ENCODE measurements at regions not wholly inside any gene's neighbourhood (a gene's known extent, or its start where the extent isn't known, plus 50 kb on each side); places are given as distances from the start of the nearest gene placed in this dataset.

DNA sequence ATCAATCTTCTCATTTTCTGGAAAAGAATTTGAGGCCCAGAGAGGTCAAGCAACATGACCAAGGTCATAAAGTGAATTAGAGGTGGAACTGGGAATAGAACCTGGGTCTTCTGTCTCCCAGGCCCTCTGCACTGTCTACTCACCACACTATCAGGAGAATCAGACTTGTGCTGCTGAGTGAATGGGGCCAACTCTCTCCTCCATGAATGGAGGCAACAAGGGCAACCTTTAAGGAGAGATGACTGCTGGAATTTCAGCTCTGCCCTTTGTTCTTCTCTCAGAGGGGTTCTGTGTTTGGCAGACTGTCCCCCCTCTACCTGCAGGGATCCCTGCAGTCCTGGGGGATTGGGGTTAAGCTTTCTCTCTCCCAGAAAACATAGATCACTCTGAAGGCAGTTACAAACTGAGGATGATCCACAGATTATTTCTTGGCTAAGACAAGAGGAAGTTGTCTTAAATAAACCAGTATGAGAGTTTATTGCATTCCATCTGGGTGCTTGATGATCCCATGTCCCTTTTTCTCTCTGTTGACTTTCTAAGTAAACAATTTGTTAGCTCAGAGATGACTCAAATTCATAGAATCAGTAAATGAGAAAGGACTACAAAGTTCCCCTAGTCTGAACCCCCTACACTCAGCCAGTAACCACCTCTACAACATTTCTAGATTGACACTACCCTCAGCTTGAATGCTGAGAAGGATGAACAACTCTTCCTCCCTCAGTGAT is 99.0 kb upstream of the LIPC start:
- H3K27me3 Mint-ChIP-seq (ENCODE audit: insufficient read depth), result peaks cover 3% of the 10 kb centered on the region
- TF ChIP-seq, protein P1, sequence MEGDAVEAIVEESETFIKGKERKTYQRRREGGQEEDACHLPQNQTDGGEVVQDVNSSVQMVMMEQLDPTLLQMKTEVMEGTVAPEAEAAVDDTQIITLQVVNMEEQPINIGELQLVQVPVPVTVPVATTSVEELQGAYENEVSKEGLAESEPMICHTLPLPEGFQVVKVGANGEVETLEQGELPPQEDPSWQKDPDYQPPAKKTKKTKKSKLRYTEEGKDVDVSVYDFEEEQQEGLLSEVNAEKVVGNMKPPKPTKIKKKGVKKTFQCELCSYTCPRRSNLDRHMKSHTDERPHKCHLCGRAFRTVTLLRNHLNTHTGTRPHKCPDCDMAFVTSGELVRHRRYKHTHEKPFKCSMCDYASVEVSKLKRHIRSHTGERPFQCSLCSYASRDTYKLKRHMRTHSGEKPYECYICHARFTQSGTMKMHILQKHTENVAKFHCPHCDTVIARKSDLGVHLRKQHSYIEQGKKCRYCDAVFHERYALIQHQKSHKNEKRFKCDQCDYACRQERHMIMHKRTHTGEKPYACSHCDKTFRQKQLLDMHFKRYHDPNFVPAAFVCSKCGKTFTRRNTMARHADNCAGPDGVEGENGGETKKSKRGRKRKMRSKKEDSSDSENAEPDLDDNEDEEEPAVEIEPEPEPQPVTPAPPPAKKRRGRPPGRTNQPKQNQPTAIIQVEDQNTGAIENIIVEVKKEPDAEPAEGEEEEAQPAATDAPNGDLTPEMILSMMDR (conservative IDR thresholded peaks at IDR 0.05), result no peak
- H3K27ac Mint-ChIP-seq, result peak overlapping the region; percentile 87
- H3K9me3 ChIP-seq (ENCODE audit: control insufficient read depth, low read length), result peaks cover 17% of the 10 kb centered on the region
- peaks cover 16% of the 10 kb centered on the region for H3K4me1 ChIP-seq (ENCODE audit: control insufficient read depth, insufficient read depth, low read length)
- H3K27me3 ChIP-seq (ENCODE audit: control insufficient read depth, insufficient read depth, low read length, poor library complexity, severe bottlenecking), result no peaks in the 10 kb centered on the region
- no peak overlapping the region for H3K9ac ChIP-seq (ENCODE audit: extremely low read depth, low read length, poor library complexity, severe bottlenecking)
- no peak for DNase-seq
- H3K36me3 Mint-ChIP-seq (ENCODE audit: low read depth), result no peaks in the 10 kb centered on the region
- H3K36me3 ChIP-seq (ENCODE audit: control insufficient read depth, insufficient read depth, low read length), result no peaks in the 10 kb centered on the region
- no peak overlapping the region for H3K4me3 ChIP-seq (ENCODE audit: low read length)
- peaks cover 2% of the 10 kb centered on the region for H3K9me3 Mint-ChIP-seq
- no peak overlapping the region for H3K4me3 Mint-ChIP-seq
- peak overlapping the region; percentile 78 for H3K27ac ChIP-seq (ENCODE audit: low read depth, low read length)
- peaks cover 43% of the 10 kb centered on the region for H3K4me1 Mint-ChIP-seq

- no peak overlapping the region for H3K27ac Mint-ChIP-seq
- H3K27me3 Mint-ChIP-seq (ENCODE audit: insufficient read depth), result peaks cover 3% of the 10 kb centered on the region
- Histone ChIP-seq H3K36me3 (ENCODE audit: control insufficient read depth, insufficient read depth, low read length) (no peaks in the 10 kb centered on the region), H3K4me3 (ENCODE audit: low read length) (no peak overlapping the region), H3K9ac (ENCODE audit: extremely low read depth, low read length, poor library complexity, severe bottlenecking) (no peak overlapping the region), H3K9me3 (ENCODE audit: control insufficient read depth, low read length) (peaks cover 13% of the 10 kb centered on the region), H3K4me1 (ENCODE audit: control insufficient read depth, insufficient read depth, low read length) (peaks cover 16% of the 10 kb centered on the region), H3K27ac (ENCODE audit: low read depth, low read length) (no peak overlapping the region), H3K27me3 (ENCODE audit: control insufficient read depth, insufficient read depth, low read length, poor library complexity, severe bottlenecking) (no peaks in the 10 kb centered on the region)
- H3K4me3 Mint-ChIP-seq, result no peak overlapping the region
- H3K36me3 Mint-ChIP-seq (ENCODE audit: low read depth), result no peaks in the 10 kb centered on the region
- peaks cover 43% of the 10 kb centered on the region for H3K4me1 Mint-ChIP-seq
- TF ChIP-seq, protein P1 (conservative IDR thresholded peaks at IDR 0.05), result no peak
- 94% methylated on average over 2 of the region's 2 CpGs for WGBS, 2 experiments (ENCODE audit: insufficient coverage in 1 of 2, insufficient read length in 1 of 2)
- H3K9me3 Mint-ChIP-seq, result no peaks in the 10 kb centered on the region
- DNase-seq, result peak; percentile 67
These were observed 97.0 kb upstream of the LIPC start for GRCh38 chr15:58334803-58335202.

- no peak overlapping the region for H3K4me3 Mint-ChIP-seq
- H3K27me3 ChIP-seq (ENCODE audit: control insufficient read depth, insufficient read depth, low read length, poor library complexity, severe bottlenecking), result no peaks in the 10 kb centered on the region
- peaks cover 8% of the 10 kb centered on the region for H3K4me1 ChIP-seq (ENCODE audit: control insufficient read depth, insufficient read depth, low read length)
- no peak overlapping the region for H3K27ac ChIP-seq (ENCODE audit: low read depth, low read length)
- peaks cover 29% of the 10 kb centered on the region for H3K4me1 Mint-ChIP-seq
- TF ChIP-seq, protein P1 (conservative IDR thresholded peaks at IDR 0.05), result no peak
- no peak for DNase-seq
- H3K36me3 ChIP-seq (ENCODE audit: control insufficient read depth, insufficient read depth, low read length), result no peaks in the 10 kb centered on the region
- H3K9ac ChIP-seq (ENCODE audit: extremely low read depth, low read length, poor library complexity, severe bottlenecking), result no peak overlapping the region
- H3K27ac Mint-ChIP-seq, result no peak overlapping the region
- no peaks in the 10 kb centered on the region for H3K9me3 Mint-ChIP-seq
- H3K36me3 Mint-ChIP-seq (ENCODE audit: low read depth), result no peaks in the 10 kb centered on the region
- H3K27me3 Mint-ChIP-seq (ENCODE audit: insufficient read depth), result peaks cover 3% of the 10 kb centered on the region
- no peak overlapping the region for H3K4me3 ChIP-seq (ENCODE audit: low read length)
- WGBS, 2 experiments (ENCODE audit: insufficient coverage in 1 of 2, insufficient read length in 1 of 2), result 45% methylated on average over 2 of the region's 3 CpGs; no CpG with 5 or more reads in 1 of the 2 experiments
- H3K9me3 ChIP-seq (ENCODE audit: control insufficient read depth, low read length), result peaks cover 13% of the 10 kb centered on the region
These were observed 95.6 kb upstream of the LIPC start for GRCh38 chr15:58336161-58336560.

All from endodermal cell (in vitro differentiated cells).